HCT116 (cell line): ENCODE measurements at regions not wholly inside any gene's neighbourhood (a gene's known extent, or its start where the extent isn't known, plus 50 kb on each side); places are given as distances from the start of the nearest gene placed in this dataset.

Experiments used
- ATAC-seq: fragments of 200-7000 bp; cut with Tn5 transposase; 2 replicates; pipeline ENCODE4 v1.9.1; 2020; ENCODE audit warnings: mild to moderate bottlenecking, moderate library complexity
- BruUV-seq: library from RNA; stranded (reverse); fragments of 400-500 nt; replicated peaks from 2 replicates; lab custom pipeline; 2021; lab: Mats Ljungman, UMichigan
- CTCF ChIA-PET: fragments of 300-600 bp; sonication (Branson Sonifier 250); formaldehyde crosslinking; loops from one replicate; lab custom pipeline; 2021; ENCODE audit warnings: antibody characterized with exemption; lab: Charles Lee
- POLR2A ChIA-PET: fragments of 300-600, 350-600 bp; sonication (Branson Sonifier 250); formaldehyde crosslinking; loops from one replicate; lab custom pipeline; 2021; ENCODE audit warnings: antibody characterized with exemption; lab: Charles Lee
- RAD21 ChIA-PET, 2 experiments: fragments of 300-600 bp; sonication (Branson Sonifier 250); formaldehyde crosslinking; loops; one replicate each; lab custom pipeline; 2023; ENCODE audit warnings: low total read pairs in 2 of 2; ENCODE audit not compliant: uncharacterized antibody in 2 of 2, unreplicated experiment in 2 of 2, low non-redundant PET in 1 of 2; lab: Charles Lee
- DNase-seq: peaks from one replicate; pipeline ENCODE4 v3.0.0-alpha.2; 2010; ENCODE audit warnings: low read depth, low spot score
- H2AFZ ChIP-seq: fragments of 200-600 bp; shearing (Covaris generic), sonication (generic); 2 replicates; pipeline ENCODE4 v1.6.1; 2017; ENCODE audit warnings: low read depth, mixed run types, mixed read lengths, antibody characterized with exemption, low read length; ENCODE audit not compliant: poor library complexity, severe bottlenecking
- H3K27ac ChIP-seq: 2 replicates; pipeline ENCODE4 v1.5.1; 2012; ENCODE audit warnings: low read depth, low read length
- H3K27me3 ChIP-seq: fragments of 200-600 bp; sonication (generic); 2 replicates; pipeline ENCODE4 v1.6.1; 2016; ENCODE audit warnings: mixed run types, low read length, mixed read lengths; ENCODE audit not compliant: insufficient read depth
- H3K36me3 ChIP-seq, 2 experiments: fragments of 200-500 bp in 1 of 2; fragments of 200-600 bp in 1 of 2; sonication (Bioruptor generic) in 1 of 2; sonication (generic) in 1 of 2; 2 replicates each; pipeline versions ENCODE4 v1.5.1 to v1.6.1; 2014 to 2016; ENCODE audit warnings: low read length in 2 of 2, inconsistent platforms in 1 of 2, mixed read lengths in 1 of 2, mixed run types in 1 of 2; ENCODE audit not compliant: insufficient read depth in 2 of 2, control insufficient read depth in 1 of 2
- H3K4me1 ChIP-seq, 2 experiments: fragments of 200-600 bp in 1 of 2; sonication (generic) in 1 of 2; 2 replicates each; pipeline versions ENCODE4 v1.5.1 to v1.6.1; 2012 to 2017; ENCODE audit warnings: low read length in 2 of 2, inconsistent platforms in 1 of 2, mild to moderate bottlenecking in 1 of 2, mixed read lengths in 1 of 2, mixed run types in 1 of 2, moderate library complexity in 1 of 2; ENCODE audit not compliant: insufficient read depth in 2 of 2, control insufficient read depth in 1 of 2
- H3K4me2 ChIP-seq: fragments of 200-600 bp; sonication (generic); 2 replicates; pipeline ENCODE4 v1.6.1; 2017; ENCODE audit warnings: mixed run types, low read length, mixed read lengths
- H3K4me3 ChIP-seq, 2 experiments: fragments of 200-600 bp in 1 of 2; sonication (generic) in 1 of 2; replicated peaks in 1 of 2; 2 replicates each; pipeline ENCODE4 v1.5.1; 2011 to 2016; ENCODE audit warnings: low read length in 2 of 2, control low read depth in 1 of 2, low read depth in 1 of 2, mild to moderate bottlenecking in 1 of 2, mixed read lengths in 1 of 2, mixed run types in 1 of 2
- H3K79me2 ChIP-seq: fragments of 200-600 bp; sonication (generic); 2 replicates; pipeline ENCODE4 v1.6.1; 2017; ENCODE audit warnings: mild to moderate bottlenecking, mixed run types, low read length, moderate library complexity, mixed read lengths; ENCODE audit not compliant: insufficient read depth
- H3K9ac ChIP-seq: fragments of 200-600 bp; sonication (generic); 2 replicates; pipeline ENCODE4 v1.6.1; 2016; ENCODE audit warnings: low read length, mixed read lengths
- H3K9me2 ChIP-seq: fragments of 200-600 bp; sonication (generic), shearing (Covaris generic); 2 replicates; pipeline ENCODE4 v1.6.1; 2017; ENCODE audit warnings: mixed run types, mild to moderate bottlenecking, moderate library complexity; ENCODE audit not compliant: insufficient read depth
- H3K9me3 ChIP-seq, 2 experiments: fragments of 200-500 bp in 1 of 2; fragments of 200-600 bp in 1 of 2; sonication (Bioruptor generic) in 1 of 2; sonication (generic) in 1 of 2; 2 replicates each; pipeline ENCODE4 v1.6.1; 2014 to 2017; ENCODE audit warnings: low read length in 2 of 2, mixed read lengths in 2 of 2, inconsistent platforms in 1 of 2, low read depth in 1 of 2, mild to moderate bottlenecking in 1 of 2, mixed run types in 1 of 2, moderate library complexity in 1 of 2; ENCODE audit not compliant: control insufficient read depth in 1 of 2, insufficient read depth in 1 of 2
- H4K20me1 ChIP-seq: fragments of 200-600 bp; sonication (generic), shearing (Covaris generic); 2 replicates; pipeline ENCODE4 v1.6.1; 2017; ENCODE audit warnings: mixed run types, mild to moderate bottlenecking, moderate library complexity; ENCODE audit not compliant: insufficient read depth
- CBX3 ChIP-seq: IDR thresholded peaks from 2 replicates; pipeline ENCODE4 v1.6.1; 2012; ENCODE audit warnings: low read depth
- CEBPB ChIP-seq: IDR thresholded peaks from 2 replicates; pipeline ENCODE4 v1.6.1; 2012; ENCODE audit warnings: low read depth
- CTCF ChIP-seq, 3 experiments: fragments of 200-600 bp in 1 of 3; sonication (generic) in 1 of 3; IDR thresholded peaks in 2 of 3; conservative IDR thresholded peaks in 1 of 3; 2 replicates each; pipeline ENCODE4 v1.5.1; 2012 to 2017; ENCODE audit warnings: low read depth in 2 of 3, low read length in 2 of 3, antibody characterized with exemption in 1 of 3, borderline replicate concordance in 1 of 3, control low read depth in 1 of 3, mild to moderate bottlenecking in 1 of 3, mixed read lengths in 1 of 3, mixed run types in 1 of 3, moderate library complexity in 1 of 3; ENCODE audit not compliant: insufficient read depth in 1 of 3
- ELF1 ChIP-seq: IDR thresholded peaks from 2 replicates; pipeline ENCODE4 v1.6.1; 2012; ENCODE audit warnings: low read depth, borderline replicate concordance
- EZH2phosphoT487 ChIP-seq: fragments of 200-600 bp; IDR thresholded peaks from 2 replicates; pipeline ENCODE4 v1.6.1; 2018; ENCODE audit warnings: antibody characterized with exemption, borderline replicate concordance
- MAX ChIP-seq: IDR thresholded peaks from 2 replicates; pipeline ENCODE4 v1.6.1; 2012
- RAD21 ChIP-seq: IDR thresholded peaks from 2 replicates; pipeline ENCODE4 v1.6.1; 2012; ENCODE audit warnings: low read depth, mild to moderate bottlenecking
- SIN3A ChIP-seq: IDR thresholded peaks from 2 replicates; pipeline ENCODE4 v1.6.1; 2012; ENCODE audit warnings: low read depth
- SRF ChIP-seq: IDR thresholded peaks from 2 replicates; pipeline ENCODE4 v1.6.1; 2012; ENCODE audit warnings: low read depth
- intact Hi-C: fragments of 100-400 bp; cut with micrococcal nuclease; formaldehyde crosslinking; loops from 2 replicates; pipeline ENCODE4 v1.10.0; 2022

GRCh38 chr5:4802044-4802443, 338.1 kb upstream of the ADAMTS16 start:
- Histone ChIP-seq H2AFZ (no peak overlapping the region), H3K9ac (no peak overlapping the region), H3K79me2 (no peaks in the 10 kb centered on the region), H3K27me3 (no peaks in the 10 kb centered on the region), H3K9me2 (no peaks in the 10 kb centered on the region), H3K4me1 (no peaks in the 10 kb centered on the region), H3K36me3 (no peaks in the 10 kb centered on the region), H4K20me1 (no peaks in the 10 kb centered on the region), H3K4me3 (no peak overlapping the region), H3K9me3 (peaks cover 3% of the 10 kb centered on the region in 2 experiments; a peak in 2 of 4 replicates), H3K27ac (no peak overlapping the region), H3K4me2 (no peak overlapping the region)
- POLR2A ChIA-PET, result no interaction called here
- intact Hi-C loops, result no loop called here
- RAD21 ChIA-PET, result no interaction called here
- BruUV-seq, result no TSS peak
- CTCF ChIA-PET, result no interaction called here
- ATAC-seq, result no peak
- no peak for TF ChIP-seq CBX3
- no peak for TF ChIP-seq CTCF (IDR thresholded peaks at IDR 0.05 in 2 of 3, conservative IDR thresholded peaks at IDR 0.05 in 1 of 3; ENCODE audit: borderline replicate concordance in 1 of 3, insufficient read depth in 1 of 3, low read depth in 2 of 3, low read length in 2 of 3)
- TF ChIP-seq CEBPB, result no peak
- no peak for TF ChIP-seq RAD21
- no peak for TF ChIP-seq ELF1
- TF ChIP-seq SIN3A, result no peak
- TF ChIP-seq SRF, result no peak
- no peak for TF ChIP-seq EZH2phosphoT487
- TF ChIP-seq MAX, result no peak
- no peak for DNase-seq
